ENCODE measurements at regions not wholly inside any gene's neighbourhood (a gene's known extent, or its start where the extent isn't known, plus 50 kb on each side); places are given as distances from the start of the nearest gene placed in this dataset.

DNA sequence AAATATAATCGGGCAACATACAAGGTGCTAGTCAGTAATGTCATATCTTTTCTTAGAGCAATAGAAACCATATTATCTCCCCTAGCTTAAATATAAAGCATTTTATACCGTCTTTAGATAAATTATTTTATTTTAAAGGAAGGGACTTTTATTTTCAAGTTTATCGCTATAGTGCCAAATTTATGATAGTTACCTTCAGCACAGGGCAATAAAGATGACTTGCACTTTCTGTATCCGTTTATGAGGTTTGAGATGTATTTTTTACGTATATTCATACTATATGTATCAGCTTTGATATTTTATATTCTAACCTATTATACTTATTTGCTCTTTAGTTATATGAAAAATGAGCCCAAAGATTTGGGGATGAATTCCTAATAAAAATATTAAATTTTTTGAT lies 61.6 kb upstream of the CARD18 start:
- TF ChIP-seq, protein P1, sequence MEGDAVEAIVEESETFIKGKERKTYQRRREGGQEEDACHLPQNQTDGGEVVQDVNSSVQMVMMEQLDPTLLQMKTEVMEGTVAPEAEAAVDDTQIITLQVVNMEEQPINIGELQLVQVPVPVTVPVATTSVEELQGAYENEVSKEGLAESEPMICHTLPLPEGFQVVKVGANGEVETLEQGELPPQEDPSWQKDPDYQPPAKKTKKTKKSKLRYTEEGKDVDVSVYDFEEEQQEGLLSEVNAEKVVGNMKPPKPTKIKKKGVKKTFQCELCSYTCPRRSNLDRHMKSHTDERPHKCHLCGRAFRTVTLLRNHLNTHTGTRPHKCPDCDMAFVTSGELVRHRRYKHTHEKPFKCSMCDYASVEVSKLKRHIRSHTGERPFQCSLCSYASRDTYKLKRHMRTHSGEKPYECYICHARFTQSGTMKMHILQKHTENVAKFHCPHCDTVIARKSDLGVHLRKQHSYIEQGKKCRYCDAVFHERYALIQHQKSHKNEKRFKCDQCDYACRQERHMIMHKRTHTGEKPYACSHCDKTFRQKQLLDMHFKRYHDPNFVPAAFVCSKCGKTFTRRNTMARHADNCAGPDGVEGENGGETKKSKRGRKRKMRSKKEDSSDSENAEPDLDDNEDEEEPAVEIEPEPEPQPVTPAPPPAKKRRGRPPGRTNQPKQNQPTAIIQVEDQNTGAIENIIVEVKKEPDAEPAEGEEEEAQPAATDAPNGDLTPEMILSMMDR (conservative IDR thresholded peaks at IDR 0.05; ENCODE audit: low read depth, low read length), result no peak
- no peak for TF ChIP-seq EZH2phosphoT487 (IDR thresholded peaks at IDR 0.05; ENCODE audit: borderline replicate concordance, low read length)
- TF ChIP-seq EZH2 (IDR thresholded peaks at IDR 0.05; ENCODE audit: low read length, unreplicated experiment), result no peak

All from PC-3 (cell line).